ENCODE measurements at regions not wholly inside any gene's neighbourhood (a gene's known extent, or its start where the extent isn't known, plus 50 kb on each side); places are given as distances from the start of the nearest gene placed in this dataset.

DNA sequence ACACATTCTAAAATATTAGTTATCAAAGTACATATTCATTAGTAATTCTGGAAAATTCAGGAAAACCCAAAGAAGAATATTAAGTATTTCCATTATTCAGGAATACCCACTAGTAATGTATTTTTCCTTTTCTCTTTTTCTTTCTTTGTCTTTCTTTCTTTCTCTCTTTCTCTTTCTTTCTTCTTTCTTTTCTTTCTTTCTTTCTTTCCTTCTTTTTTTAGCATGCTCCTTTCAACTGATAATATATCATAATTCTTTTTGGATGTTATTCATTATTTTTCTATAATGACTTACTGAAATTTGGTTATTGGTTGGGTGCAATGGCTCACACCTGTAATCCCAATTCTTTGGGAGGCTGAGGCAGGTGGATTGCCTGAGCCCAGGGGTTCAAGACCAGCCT lies 175.6 kb upstream of the RAB4A start:
- DNase-seq, result no peak

DNA sequence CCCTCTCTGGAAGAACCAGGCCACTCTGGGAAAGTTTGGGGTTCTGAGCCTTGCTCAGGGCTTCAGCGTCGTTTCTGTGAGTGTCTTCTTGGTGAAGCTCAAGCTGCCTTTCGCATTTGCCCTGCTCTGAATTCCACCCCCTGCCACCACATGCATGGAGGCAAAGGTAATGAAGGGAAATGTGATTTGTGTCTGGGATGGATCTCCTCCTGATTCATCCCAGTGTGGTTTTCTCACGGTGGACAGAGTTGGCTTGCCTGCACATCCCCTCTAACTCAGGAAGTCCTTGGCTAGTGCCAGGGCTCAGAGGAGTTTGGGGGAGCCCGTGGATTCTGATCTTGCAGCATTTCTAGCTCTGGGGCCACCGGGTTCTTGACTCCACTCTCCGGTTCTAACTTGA lies 173.6 kb upstream of the RAB4A start:
- DNase-seq, result peak; percentile 61

DNA sequence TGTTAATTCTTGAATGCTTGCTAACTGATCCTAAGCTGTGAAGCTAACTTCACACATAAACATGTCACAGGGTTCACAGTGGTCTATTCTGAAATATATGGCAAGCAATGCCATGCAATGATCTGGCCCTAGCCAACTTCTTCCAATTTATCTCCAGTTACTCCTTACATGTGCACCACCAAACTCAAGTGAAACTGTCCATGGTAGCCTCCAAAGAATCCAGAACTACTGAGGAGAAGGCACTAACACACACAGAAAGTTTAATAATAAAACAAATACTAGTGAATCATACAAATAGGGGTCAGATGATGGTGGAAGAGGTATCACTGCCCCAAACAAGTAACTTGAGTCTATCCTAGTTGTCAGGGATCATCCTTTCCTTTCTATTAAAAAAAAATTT lies 172.6 kb upstream of the RAB4A start:
- peak; percentile 22 for DNase-seq

DNA sequence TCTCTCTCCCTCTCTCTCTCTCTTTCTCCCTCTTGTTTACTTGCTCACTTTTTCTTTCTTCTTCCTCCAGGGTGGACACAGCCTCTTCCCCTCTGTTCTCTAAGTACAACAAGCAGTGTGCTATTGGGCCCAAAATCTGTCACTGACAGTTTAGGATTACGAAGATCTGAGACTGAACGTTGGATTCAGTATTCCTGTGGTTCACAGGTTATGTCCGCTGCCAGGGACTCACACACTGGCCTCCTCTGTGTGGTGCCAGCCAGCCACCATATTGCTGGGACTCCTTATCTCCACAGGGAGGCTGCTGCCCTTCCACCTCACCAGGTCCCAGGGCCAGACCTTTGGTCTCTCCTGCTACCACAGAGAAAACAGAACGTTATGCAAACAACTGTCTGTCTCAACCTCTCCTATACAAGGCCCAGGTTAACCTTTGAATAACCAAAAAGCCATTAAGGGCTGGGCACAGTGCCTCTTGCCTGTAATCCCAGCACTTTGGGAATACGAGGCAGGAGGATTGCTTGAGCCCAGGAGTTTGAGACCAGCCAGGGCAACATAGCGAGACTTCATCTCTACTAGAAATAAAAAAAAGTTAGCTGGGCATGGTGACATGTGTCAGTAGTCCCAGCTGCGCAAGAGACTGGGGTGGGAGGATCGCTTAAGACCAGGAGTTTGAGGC lies 171.9 kb upstream of the RAB4A start:
- DNase-seq, result peak; percentile 53

DNA sequence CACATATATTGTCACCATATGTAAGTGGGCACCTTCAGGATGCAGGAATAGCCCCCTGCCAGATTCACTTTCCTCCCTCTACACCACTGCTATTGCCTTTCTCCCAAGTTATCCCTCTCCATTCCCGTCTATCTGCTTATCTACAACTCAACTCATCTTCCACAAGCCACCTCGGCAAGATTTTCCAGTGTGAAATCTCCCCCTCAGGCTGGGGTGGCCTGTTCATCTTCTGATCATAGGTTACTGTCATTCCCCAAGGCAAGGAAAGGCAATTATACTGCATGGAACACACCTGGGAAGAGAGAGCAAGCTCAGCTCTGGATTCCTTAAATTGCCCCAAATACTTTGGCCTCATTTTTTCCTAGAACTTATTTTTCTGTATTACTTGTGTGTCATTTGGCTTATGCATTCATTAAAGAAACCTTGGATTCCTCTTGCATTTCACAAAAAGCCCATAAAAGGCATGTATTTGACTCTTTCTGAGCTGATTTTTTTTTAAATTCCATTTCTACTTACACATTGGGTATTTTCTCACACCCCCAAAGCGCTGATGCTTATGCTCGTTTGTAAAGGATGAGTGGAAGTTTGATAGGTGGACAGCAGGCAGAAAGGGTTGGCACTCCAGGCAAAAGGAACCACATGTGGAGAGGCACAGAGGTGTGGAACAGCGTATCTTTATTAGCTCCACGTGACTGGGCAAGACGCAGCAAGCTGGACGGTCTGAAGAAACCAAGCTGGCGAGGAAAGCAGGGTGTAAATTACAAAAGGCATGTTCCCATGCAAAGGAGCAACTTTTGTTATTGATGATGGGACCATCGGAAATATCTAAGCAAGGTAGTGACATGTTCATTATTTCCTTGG lies 169.7 kb upstream of the RAB4A start:
- peak; percentile 87 for DNase-seq

DNA sequence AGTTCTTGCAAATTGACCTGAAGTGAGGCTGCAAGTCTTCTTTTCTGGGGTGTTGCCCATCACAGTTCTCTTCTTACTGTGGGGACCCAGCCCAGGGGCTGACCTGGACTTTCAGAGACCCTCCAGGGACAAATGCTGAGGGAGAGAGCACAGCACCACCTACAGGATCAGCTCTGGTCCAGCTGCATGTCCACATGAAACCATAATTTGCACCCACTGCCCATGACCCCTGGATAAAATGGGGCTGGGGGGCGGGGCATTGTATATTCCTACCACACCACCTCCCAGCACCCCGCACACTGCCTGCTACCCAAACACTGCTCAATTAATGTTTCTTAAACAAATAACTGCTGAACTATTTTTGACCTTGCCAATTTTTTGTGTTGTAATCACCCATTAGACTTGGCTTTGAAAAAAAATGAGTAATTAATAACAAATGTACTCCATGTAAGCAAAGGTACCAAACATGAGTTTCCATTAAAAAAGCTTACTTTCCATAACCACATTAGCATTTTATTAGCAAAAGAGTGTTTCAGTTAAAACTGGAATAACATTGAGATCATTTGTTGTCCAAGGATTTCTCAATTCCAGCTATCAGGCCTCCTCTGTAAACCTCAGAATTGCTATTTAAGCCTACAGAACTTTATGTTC lies 168.0 kb upstream of the RAB4A start:
- DNase-seq, result no peak

DNA sequence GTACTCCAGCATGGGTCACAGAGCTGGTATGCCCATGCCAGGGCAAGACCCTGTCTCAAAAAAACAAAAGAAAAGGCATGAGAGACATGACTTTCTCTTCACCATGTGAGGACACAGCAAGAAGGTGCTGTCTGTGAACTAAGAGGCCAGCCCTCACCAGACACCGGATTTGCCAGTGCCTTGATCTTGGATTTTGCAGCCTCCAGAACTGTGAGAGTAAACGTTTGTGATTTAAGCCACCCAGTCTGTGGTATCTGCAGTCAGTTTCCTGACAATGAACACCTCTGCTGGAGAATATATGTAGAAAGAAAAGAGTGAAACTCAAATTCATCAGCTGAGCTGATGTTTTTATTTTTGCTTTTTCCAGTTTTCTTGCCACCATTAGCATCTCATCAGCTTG lies 166.3 kb upstream of the RAB4A start:
- DNase-seq, result peak; percentile 17

DNA sequence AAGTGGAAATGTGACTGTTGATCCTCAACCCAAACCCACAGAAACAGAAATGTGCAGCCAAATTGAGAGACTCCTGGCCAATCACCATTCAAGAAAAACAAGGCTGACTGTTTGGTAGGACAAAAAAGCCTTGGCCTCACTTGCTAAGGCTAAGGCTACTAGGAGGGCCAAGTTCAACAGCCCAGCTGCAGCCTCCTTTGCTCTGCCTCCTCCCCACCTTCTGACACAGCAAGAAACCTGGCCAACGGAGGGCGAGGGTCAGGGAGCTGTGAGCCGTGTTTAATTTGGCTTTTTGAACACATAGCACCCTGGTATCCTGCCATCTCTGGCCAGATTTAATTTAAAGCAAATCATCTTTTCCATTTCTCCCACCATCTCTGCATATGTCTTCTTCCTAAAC lies 165.8 kb upstream of the RAB4A start:
- DNase-seq, result peak; percentile 21

DNA sequence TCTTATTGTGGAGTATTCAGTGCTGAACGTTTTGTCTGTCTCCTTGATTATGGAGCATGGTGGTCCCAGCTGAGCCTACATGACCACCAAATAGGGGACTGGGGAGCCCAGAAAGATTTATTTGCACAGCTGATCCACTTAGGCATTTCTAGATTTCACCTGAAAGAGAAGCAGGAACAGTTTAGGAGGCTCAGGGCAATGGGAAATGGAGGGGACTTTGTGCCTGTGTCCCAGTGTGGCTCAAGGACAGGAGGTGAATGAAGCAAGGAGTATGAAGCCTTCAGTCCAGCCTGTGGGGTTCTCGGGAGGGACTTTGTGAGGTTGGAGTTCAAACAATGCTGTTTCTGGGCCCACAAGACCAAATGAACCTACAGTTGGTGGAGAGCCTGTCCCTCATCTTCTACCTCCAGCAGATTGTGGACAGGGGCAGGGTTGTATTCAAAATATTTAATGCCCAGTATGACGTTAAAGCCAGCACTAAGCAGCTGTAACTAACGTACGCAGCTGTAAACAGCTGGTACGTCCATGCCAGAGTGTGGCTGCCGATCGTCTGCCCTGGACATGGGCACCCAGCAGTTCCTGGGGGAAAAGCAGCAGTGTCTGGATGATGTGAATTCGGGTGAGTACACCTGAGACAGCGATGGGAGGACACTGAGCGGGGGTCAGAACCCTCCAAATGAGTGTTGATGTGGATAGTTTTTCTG lies 164.9 kb upstream of the RAB4A start:
- DNase-seq, result peak; percentile 41

DNA sequence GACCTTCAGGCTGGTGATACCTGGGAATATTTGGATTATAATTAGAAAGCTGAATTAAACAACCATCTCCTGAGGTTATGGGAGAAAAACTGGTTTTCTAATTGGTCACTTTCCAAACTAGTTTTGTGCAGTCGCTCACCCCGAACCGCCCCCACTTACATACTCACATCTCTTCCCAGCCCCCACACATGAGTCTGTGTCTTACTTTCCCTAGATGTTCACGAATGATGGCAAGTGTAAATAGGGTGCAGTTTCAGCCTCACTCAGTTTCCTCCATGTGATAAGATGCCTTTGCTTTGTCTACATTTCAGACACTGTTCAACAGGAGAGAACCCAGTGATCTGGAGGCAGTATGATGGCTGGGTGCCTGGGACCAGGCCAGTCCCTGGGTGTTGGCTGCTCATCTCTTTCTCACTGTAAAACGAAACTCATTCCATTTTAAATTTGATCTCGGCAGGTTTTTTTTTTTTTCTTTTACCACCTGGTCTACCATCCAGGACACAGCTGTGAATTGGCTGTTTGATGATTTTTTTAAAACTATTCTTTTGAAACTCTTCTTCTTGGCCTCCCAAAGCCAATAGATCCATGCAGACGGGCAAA lies 164.3 kb upstream of the RAB4A start:
- DNase-seq, result peak; percentile 14

DNA sequence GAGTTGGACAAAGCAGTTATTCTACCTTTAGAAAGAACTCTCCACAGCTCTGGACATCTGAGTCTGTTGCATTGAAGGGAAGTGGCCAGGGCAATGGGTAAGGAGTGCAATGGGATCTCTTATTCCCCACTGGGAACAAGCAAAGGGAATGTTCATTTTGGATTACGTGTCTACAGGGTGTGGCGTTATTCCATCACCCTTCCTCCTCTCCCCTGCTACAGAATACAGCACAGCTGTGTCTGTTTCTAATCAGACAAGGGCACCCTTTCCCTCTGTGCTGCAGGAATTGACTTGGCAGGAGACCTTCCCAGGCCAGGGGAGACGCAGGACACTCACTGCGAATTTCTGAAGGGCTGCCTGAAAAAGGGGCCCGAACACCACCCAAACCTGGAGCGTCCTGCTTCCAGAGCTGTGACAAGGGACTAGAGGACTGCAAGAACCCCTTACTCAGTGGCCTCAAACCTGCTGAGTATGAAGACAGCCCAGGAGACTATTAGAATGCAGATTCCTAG lies 163.6 kb upstream of the RAB4A start:
- no peak for DNase-seq

DNA sequence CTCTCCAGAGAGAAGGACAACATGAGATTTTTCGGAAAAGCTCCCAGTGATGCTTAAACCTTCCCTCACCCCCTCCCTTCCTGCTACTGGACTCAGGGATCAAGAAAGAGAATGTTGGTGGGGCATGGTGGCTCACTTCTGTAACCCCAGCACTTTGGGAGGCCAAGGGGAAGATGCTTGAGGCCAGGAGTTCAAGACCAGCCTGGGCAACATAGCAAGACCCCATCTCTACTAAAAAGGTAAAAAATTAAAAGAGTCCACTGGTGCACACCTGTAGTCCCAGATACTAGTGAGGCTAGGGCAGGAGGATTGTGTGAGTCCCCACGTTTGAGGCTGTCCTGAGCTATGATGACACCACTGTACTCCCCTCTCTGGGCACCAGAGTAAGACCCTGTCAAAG lies 162.9 kb upstream of the RAB4A start:
- DNase-seq, result no peak

DNA sequence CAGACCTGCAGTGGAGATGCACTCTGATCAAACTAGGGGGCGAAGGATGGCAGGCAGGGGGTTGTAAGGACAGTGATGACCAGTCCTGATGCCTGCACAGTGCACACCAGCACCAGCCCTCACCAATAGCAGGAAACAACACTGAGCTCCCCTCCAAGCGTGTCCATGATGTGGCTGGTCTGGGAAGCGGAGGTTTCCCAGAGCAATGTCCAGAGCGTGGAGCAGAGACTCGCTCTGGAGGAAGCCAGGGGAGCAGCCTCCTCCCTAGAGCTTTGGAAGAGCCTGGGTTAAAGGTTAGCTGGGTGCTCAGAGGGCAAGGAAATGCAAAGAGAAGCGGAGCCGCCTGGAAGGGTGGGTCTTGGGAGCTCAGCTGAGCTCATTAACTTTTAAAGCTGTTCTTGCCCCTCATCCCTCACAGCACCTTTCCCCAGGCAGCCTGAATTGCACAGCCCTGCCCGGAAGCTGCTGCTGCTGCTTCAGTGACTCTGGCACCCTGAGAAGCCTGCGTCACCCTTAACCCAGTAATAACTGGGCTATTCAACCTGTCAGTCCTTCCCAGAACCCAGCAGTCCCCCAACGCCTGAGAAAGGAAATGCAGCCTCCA lies 162.2 kb upstream of the RAB4A start:
- peak; percentile 78 for DNase-seq

DNA sequence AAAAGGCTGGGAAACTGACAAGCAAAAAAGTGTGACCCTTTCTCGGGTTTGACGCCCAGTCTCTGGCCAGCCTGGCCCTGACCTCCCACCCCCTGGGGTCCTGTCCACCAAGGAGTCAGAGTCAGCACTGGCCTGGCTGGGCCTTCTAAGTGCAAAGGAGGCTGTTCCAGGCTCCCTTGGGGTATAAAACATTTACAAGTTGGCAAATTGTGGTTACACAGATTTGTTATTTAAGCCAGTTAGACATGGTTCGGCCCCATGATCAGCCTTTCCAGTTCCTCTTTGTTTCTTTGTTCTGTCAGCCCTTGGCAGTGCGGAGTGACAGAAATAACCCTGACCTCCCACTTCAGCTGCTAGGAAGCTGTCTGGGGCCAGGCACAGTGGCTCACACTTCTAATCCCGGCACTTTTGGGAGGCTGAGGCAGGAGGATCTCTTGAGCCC lies 161.6 kb upstream of the RAB4A start:
- no peak for DNase-seq

DNA sequence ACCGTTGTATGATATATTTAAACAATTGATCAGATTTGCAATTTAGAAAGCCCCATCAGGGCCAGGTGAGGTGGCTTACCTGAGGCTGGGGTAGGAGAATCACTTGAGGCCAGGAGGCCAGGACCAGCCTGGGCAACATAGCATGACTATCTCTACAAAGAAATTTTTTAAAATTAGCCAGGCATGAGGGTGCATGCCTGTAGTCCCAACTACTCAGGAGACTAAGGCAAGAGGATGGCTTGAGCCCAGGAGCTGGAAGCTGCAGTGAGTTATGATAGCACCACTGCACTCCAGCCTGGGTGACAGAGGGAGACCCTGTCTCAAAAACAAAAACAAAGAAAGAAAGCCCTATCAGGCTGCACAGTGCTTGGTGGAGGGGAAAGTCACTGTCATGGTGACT lies 159.9 kb upstream of the RAB4A start:
- DNase-seq, result no peak

DNA sequence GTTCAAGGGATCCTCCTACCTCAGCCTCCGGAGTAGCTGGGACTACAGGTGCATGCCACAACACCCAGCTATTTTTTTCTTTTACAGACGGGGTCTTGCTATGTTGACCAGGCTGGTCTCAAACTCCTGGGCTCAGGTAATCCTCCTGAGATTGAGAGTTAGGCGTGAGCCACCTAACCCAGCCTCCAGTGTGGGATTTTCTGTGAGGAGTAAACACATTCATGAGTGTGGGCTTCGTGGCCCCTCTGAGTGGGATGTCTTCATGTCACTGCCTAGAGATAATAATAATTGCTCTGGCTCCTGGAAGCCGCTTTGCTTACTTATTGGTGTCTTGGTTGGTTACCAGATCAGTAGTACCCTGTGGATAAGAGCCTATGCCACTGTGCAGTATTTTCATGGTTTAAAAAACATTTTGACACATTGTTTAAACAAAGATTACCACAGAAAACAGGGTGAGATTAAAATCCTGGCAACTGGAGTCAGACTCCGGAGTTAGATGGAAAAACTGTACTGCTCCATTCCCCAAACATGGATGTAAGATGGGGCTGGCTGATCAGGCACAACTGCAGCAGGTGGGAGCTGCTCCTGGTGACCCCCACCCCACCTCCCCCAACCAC lies 159.1 kb upstream of the RAB4A start:
- DNase-seq, result no peak

DNA sequence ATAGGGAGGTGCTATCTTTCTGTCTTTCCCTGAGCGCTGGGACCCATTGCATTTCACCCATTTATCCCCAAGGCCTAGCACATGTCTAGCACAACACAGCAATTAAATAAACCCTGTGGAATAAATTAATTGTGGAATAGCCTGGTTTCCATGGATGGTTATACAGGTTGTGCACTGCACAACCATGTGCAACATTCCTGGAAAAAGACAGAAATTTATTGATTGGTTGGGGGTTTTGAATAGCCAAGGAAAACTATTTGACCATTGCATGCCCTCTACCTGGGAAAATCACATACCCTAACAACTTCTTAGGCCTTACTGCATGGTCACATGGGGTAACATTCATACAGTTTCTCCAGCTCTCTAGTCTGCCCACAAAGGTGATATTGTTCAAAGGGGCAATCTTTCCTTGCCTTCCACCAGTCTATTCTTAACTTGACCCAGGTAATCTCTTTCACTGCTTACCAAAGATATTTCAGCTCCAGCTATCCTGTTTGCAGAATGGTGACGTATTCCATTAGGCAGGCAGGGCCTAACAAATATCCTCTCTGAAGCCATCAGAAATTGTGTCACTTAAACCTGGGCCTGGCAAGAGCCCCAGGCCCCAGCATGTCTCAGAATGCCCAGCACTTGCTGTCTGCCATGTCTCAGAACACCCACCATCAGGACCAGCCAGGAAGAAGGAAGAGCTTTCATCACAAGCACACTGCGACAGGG lies 157.9 kb upstream of the RAB4A start:
- DNase-seq, result no peak

DNA sequence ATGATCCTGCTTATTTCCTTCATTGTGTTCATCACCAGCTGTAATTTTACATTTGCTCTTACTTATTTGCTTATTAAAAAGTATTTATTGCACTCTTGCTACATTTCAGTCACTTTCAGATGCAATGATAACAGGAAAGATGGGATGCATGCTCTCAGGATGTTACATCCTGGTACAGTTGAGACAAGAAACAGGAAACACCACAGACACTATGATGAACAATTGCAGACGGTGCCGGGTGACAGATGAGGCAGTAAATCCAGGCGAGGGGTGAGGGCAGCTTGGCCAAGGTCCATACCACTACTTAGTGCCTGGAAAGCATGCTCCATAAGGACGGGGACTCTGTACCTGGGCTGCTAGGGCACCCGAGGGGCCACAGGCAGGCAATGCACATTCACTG lies 156.6 kb upstream of the RAB4A start:
- peak; percentile 74 for DNase-seq

DNA sequence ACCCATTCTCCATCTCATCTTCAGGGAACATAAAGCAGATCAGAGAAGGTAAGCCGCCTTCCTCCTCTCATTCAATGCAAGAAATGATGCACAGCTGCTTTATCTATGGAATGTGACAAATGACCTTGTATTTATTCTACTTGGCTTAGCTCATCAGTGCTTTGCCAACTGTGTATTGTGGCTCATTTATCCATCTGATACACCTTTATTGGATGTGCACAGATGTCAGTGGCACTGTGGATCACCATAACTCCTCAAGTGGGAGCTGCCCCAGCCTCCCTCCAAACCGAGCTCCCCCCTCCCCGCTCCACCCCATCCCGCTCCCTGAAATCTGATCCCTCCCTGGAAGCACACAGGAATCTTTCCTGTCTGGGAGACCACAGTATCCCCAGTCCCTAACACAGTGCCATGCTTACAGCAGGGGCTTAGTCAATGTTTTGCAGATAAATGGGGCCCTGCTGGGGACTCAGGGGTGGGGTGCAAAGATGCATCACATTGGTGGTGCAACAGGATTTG lies 156.0 kb upstream of the RAB4A start:
- DNase-seq, result no peak

DNA sequence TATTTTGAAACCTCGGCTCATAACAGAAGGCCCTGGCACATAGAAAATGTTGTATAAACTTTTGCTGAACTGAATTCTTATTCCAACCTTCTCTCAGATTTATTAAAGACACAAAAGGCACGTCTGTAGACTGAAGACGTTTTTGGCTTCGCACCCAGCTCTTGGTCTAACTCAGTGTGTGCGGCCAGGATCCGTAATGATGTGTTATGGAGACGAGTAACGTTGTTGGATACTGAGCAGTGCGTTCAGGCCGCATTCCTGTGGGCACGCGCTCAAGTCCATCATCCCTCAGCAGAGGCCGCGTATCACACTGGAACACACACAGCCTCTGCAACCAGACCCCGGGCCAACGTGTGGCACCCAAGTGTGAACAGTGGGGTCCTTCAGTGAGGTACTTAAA lies 154.8 kb upstream of the RAB4A start:
- no peak for DNase-seq

All from islet precursor cell (in vitro differentiated cells).